ENCODE measurements at regions not wholly inside any gene's neighbourhood (a gene's known extent, or its start where the extent isn't known, plus 50 kb on each side); places are given as distances from the start of the nearest gene placed in this dataset.

GRCh38 chr15:93296759-93297500 lies 207.9 kb upstream of the RGMA start:
- H3K4me3 ChIP-seq (ENCODE audit: low read depth in 1 of 2, low read length in 2 of 2), result no peak overlapping the region
- peaks cover 12% of the 10 kb centered on the region for H3K4me1 ChIP-seq (ENCODE audit: insufficient read depth, low read length)
- H3K27ac ChIP-seq (ENCODE audit: low read length), result no peak overlapping the region; the same call in 1 of the 2 replicates
- TF ChIP-seq EZH2 (IDR thresholded peaks at IDR 0.05; ENCODE audit: borderline replicate concordance, low read depth, low read length, severe bottlenecking), result no peak
- H3K9ac ChIP-seq (ENCODE audit: low read depth, low read length), result no peak overlapping the region
- no peaks in the 10 kb centered on the region for H4K20me1 ChIP-seq (ENCODE audit: insufficient read depth, low read length)
- no peak overlapping the region for H2AFZ ChIP-seq (ENCODE audit: low read depth, low read length)
- no peaks in the 10 kb centered on the region for H3K9me3 ChIP-seq (ENCODE audit: insufficient read depth, low read length, severe bottlenecking)
- H3K79me2 ChIP-seq (ENCODE audit: insufficient read depth, low read length), result no peaks in the 10 kb centered on the region
- no peak overlapping the region for H3K4me2 ChIP-seq (ENCODE audit: insufficient read depth, low read length)
- DNase-seq (no peak), ATAC-seq (ENCODE audit: insufficient read depth, low read depth) (no peak)
- no peaks in the 10 kb centered on the region for H3K27me3 ChIP-seq (ENCODE audit: insufficient read depth, low read length, poor library complexity)
- H3K36me3 ChIP-seq (ENCODE audit: insufficient read depth, low read length), result no peaks in the 10 kb centered on the region

- Histone ChIP-seq H3K9me3 (ENCODE audit: insufficient read depth, low read length, severe bottlenecking) (no peaks in the 10 kb centered on the region), H4K20me1 (ENCODE audit: insufficient read depth, low read length) (no peaks in the 10 kb centered on the region), H3K9ac (ENCODE audit: low read depth, low read length) (no peak overlapping the region), H3K79me2 (ENCODE audit: insufficient read depth, low read length) (no peaks in the 10 kb centered on the region), H2AFZ (ENCODE audit: low read depth, low read length) (no peak overlapping the region), H3K36me3 (ENCODE audit: insufficient read depth, low read length) (no peaks in the 10 kb centered on the region), H3K4me1 (ENCODE audit: insufficient read depth, low read length) (peaks cover 32% of the 10 kb centered on the region), H3K27me3 (ENCODE audit: insufficient read depth, low read length, poor library complexity) (no peaks in the 10 kb centered on the region), H3K4me2 (ENCODE audit: insufficient read depth, low read length) (no peak overlapping the region), H3K27ac (ENCODE audit: low read length) (peak overlapping the region; percentile 37; the same call in 1 of the 2 replicates), H3K4me3 (ENCODE audit: low read depth in 1 of 2, low read length in 2 of 2) (no peak overlapping the region)
- DNase-seq (no peak), ATAC-seq (ENCODE audit: insufficient read depth, low read depth) (no peak)
- TF ChIP-seq CTCF (IDR thresholded peaks at IDR 0.05; ENCODE audit: borderline replicate concordance, extremely low read depth, low read length, poor library complexity, severe bottlenecking) (no peak), EZH2 (IDR thresholded peaks at IDR 0.05; ENCODE audit: borderline replicate concordance, low read depth, low read length, severe bottlenecking) (no peak)
These were observed 205.9 kb upstream of the RGMA start for GRCh38 chr15:93294896-93295295.

- no peaks in the 10 kb centered on the region for H3K36me3 ChIP-seq (ENCODE audit: insufficient read depth, low read length)
- H2AFZ ChIP-seq (ENCODE audit: low read depth, low read length), result no peak overlapping the region
- no peak overlapping the region for H3K4me3 ChIP-seq (ENCODE audit: low read depth in 1 of 2, low read length in 2 of 2)
- H3K4me1 ChIP-seq (ENCODE audit: insufficient read depth, low read length), result peaks cover 41% of the 10 kb centered on the region
- no peaks in the 10 kb centered on the region for H3K27me3 ChIP-seq (ENCODE audit: insufficient read depth, low read length, poor library complexity)
- no peak for ATAC-seq (ENCODE audit: insufficient read depth, low read depth)
- no peaks in the 10 kb centered on the region for H3K79me2 ChIP-seq (ENCODE audit: insufficient read depth, low read length)
- no peak overlapping the region for H3K4me2 ChIP-seq (ENCODE audit: insufficient read depth, low read length)
- H4K20me1 ChIP-seq (ENCODE audit: insufficient read depth, low read length), result no peaks in the 10 kb centered on the region
- H3K9me3 ChIP-seq (ENCODE audit: insufficient read depth, low read length, severe bottlenecking), result no peaks in the 10 kb centered on the region
- H3K27ac ChIP-seq (ENCODE audit: low read length), result no peak overlapping the region
- DNase-seq, result no peak
- no peak for TF ChIP-seq EZH2 (IDR thresholded peaks at IDR 0.05; ENCODE audit: borderline replicate concordance, low read depth, low read length, severe bottlenecking)
- no peak for TF ChIP-seq CTCF (IDR thresholded peaks at IDR 0.05; ENCODE audit: borderline replicate concordance, extremely low read depth, low read length, poor library complexity, severe bottlenecking)
- no peak overlapping the region for H3K9ac ChIP-seq (ENCODE audit: low read depth, low read length)
These were observed 205.1 kb upstream of the RGMA start for GRCh38 chr15:93294066-93294465.

- Histone ChIP-seq H4K20me1 (ENCODE audit: insufficient read depth, low read length) (no peaks in the 10 kb centered on the region), H3K27ac (ENCODE audit: low read length) (peak overlapping the region; percentile 86), H3K4me2 (ENCODE audit: insufficient read depth, low read length) (peak overlapping the region; percentile 49), H3K79me2 (ENCODE audit: insufficient read depth, low read length) (peaks cover 6% of the 10 kb centered on the region; the same call in 1 of the 2 replicates), H3K4me3 (ENCODE audit: low read depth in 1 of 2, low read length in 2 of 2) (no peak overlapping the region), H2AFZ (ENCODE audit: low read depth, low read length) (peak overlapping the region; percentile 50), H3K36me3 (ENCODE audit: insufficient read depth, low read length) (no peaks in the 10 kb centered on the region; the same call in 1 of the 2 replicates), H3K9me3 (ENCODE audit: insufficient read depth, low read length, severe bottlenecking) (no peaks in the 10 kb centered on the region), H3K27me3 (ENCODE audit: insufficient read depth, low read length, poor library complexity) (no peaks in the 10 kb centered on the region), H3K9ac (ENCODE audit: low read depth, low read length) (peak overlapping the region; percentile 51), H3K4me1 (ENCODE audit: insufficient read depth, low read length) (peaks cover 59% of the 10 kb centered on the region)
- DNase-seq (peak; percentile 62), ATAC-seq (ENCODE audit: insufficient read depth, low read depth) (peak; percentile 51)
- TF ChIP-seq CTCF (IDR thresholded peaks at IDR 0.05; ENCODE audit: borderline replicate concordance, extremely low read depth, low read length, poor library complexity, severe bottlenecking) (no peak), EZH2 (IDR thresholded peaks at IDR 0.05; ENCODE audit: borderline replicate concordance, low read depth, low read length, severe bottlenecking) (no peak)
These were observed 202.4 kb upstream of the RGMA start for GRCh38 chr15:93291380-93291779.
